ENCODE measurements at regions not wholly inside any gene's neighbourhood (a gene's known extent, or its start where the extent isn't known, plus 50 kb on each side); places are given as distances from the start of the nearest gene placed in this dataset.

- no peak overlapping the region for H3K4me3 Mint-ChIP-seq (ENCODE audit: unreplicated experiment)
- H3K27ac Mint-ChIP-seq (ENCODE audit: unreplicated experiment), result no peak overlapping the region
- no peaks in the 10 kb centered on the region for H3K36me3 Mint-ChIP-seq (ENCODE audit: low read depth)
- no peak for DNase-seq (ENCODE audit: low spot score)
- TF ChIP-seq, protein P1, sequence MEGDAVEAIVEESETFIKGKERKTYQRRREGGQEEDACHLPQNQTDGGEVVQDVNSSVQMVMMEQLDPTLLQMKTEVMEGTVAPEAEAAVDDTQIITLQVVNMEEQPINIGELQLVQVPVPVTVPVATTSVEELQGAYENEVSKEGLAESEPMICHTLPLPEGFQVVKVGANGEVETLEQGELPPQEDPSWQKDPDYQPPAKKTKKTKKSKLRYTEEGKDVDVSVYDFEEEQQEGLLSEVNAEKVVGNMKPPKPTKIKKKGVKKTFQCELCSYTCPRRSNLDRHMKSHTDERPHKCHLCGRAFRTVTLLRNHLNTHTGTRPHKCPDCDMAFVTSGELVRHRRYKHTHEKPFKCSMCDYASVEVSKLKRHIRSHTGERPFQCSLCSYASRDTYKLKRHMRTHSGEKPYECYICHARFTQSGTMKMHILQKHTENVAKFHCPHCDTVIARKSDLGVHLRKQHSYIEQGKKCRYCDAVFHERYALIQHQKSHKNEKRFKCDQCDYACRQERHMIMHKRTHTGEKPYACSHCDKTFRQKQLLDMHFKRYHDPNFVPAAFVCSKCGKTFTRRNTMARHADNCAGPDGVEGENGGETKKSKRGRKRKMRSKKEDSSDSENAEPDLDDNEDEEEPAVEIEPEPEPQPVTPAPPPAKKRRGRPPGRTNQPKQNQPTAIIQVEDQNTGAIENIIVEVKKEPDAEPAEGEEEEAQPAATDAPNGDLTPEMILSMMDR (IDR thresholded peaks at IDR 0.05), result no peak
- peaks cover 37% of the 10 kb centered on the region for H3K4me1 Mint-ChIP-seq (ENCODE audit: low read depth)
- H3K27me3 Mint-ChIP-seq (ENCODE audit: low read depth), result no peaks in the 10 kb centered on the region
- H3K9me3 Mint-ChIP-seq (ENCODE audit: low read depth), result no peaks in the 10 kb centered on the region
These were observed 137.1 kb upstream of the TARS1 start for GRCh38 chr5:33303579-33304095.

DNA sequence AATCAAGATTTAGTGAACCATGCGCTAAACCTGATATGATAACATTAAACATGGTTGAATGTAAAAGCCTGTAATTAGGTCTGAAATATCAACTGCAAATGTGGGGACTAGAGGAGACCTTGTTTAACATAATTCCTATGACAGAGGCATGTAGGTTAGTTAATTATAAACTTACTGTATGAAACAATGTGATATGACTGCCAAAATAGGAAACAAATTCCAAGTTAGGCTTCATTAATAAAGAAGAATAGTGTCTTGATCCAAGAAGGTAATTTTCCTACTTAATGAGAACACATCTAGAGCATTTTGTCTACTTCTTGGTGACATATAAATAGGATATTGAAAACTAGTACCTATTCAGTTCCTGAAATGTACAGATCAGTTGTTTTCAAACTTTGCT lies 136.2 kb upstream of the TARS1 start:
- Mint-ChIP-seq H3K4me1 (ENCODE audit: low read depth) (peaks cover 33% of the 10 kb centered on the region), H3K9me3 (ENCODE audit: low read depth) (no peaks in the 10 kb centered on the region), H3K4me3 (ENCODE audit: unreplicated experiment) (no peak overlapping the region), H3K36me3 (ENCODE audit: low read depth) (no peaks in the 10 kb centered on the region), H3K27me3 (ENCODE audit: low read depth) (no peaks in the 10 kb centered on the region), H3K27ac (ENCODE audit: unreplicated experiment) (no peak overlapping the region)
- DNase-seq (ENCODE audit: low spot score), result no peak
- TF ChIP-seq, protein P1 (IDR thresholded peaks at IDR 0.05), result no peak

- TF ChIP-seq, protein P1 (IDR thresholded peaks at IDR 0.05), result no peak
- H3K4me1 Mint-ChIP-seq (ENCODE audit: low read depth), result peaks cover 26% of the 10 kb centered on the region
- H3K27ac Mint-ChIP-seq (ENCODE audit: unreplicated experiment), result no peak overlapping the region
- H3K9me3 Mint-ChIP-seq (ENCODE audit: low read depth), result no peaks in the 10 kb centered on the region
- no peak for DNase-seq (ENCODE audit: low spot score)
- no peaks in the 10 kb centered on the region for H3K27me3 Mint-ChIP-seq (ENCODE audit: low read depth)
- no peak overlapping the region for H3K4me3 Mint-ChIP-seq (ENCODE audit: unreplicated experiment)
- no peaks in the 10 kb centered on the region for H3K36me3 Mint-ChIP-seq (ENCODE audit: low read depth)
These were observed 135.2 kb upstream of the TARS1 start for GRCh38 chr5:33305572-33305971.

GRCh38 chr5:33306758-33307157 lies 134.0 kb upstream of the TARS1 start:
- TF ChIP-seq, protein P1 (IDR thresholded peaks at IDR 0.05), result no peak
- Mint-ChIP-seq H3K27me3 (ENCODE audit: low read depth) (no peaks in the 10 kb centered on the region), H3K36me3 (ENCODE audit: low read depth) (no peaks in the 10 kb centered on the region), H3K4me1 (ENCODE audit: low read depth) (peaks cover 34% of the 10 kb centered on the region), H3K9me3 (ENCODE audit: low read depth) (no peaks in the 10 kb centered on the region), H3K27ac (ENCODE audit: unreplicated experiment) (peak overlapping the region; percentile 46), H3K4me3 (ENCODE audit: unreplicated experiment) (no peak overlapping the region)
- DNase-seq (ENCODE audit: low spot score), result no peak

GRCh38 chr5:33308586-33308985 lies 132.2 kb upstream of the TARS1 start:
- Mint-ChIP-seq H3K9me3 (ENCODE audit: low read depth) (peaks cover 7% of the 10 kb centered on the region), H3K4me3 (ENCODE audit: unreplicated experiment) (no peak overlapping the region)
- TF ChIP-seq, protein P1 (IDR thresholded peaks at IDR 0.05), result no peak

More at GRCh38 chr5:33308586-33308985, 132.2 kb upstream of the TARS1 start:
- H3K36me3 Mint-ChIP-seq (ENCODE audit: low read depth), result no peaks in the 10 kb centered on the region
- no peak overlapping the region for H3K27ac Mint-ChIP-seq (ENCODE audit: unreplicated experiment)
- peaks cover 53% of the 10 kb centered on the region for H3K4me1 Mint-ChIP-seq (ENCODE audit: low read depth)
- no peaks in the 10 kb centered on the region for H3K27me3 Mint-ChIP-seq (ENCODE audit: low read depth)
- DNase-seq (ENCODE audit: low spot score), result no peak
